ENCODE measurements at regions not wholly inside any gene's neighbourhood (a gene's known extent, or its start where the extent isn't known, plus 50 kb on each side); places are given as distances from the start of the nearest gene placed in this dataset.
A peak's percentile ranks its signal among the peaks of the same experiment; 100 is the strongest.

GRCh38 chr9:109922617-109923470 is 142.8 kb downstream of the PALM2AKAP2 start:
- no peak overlapping the region for H3K4me2 ChIP-seq
- no peak overlapping the region for H3K4me3 ChIP-seq
- H3K9ac ChIP-seq: no peak overlapping the region
- no peaks in the 10 kb centered on the region for H3K27me3 ChIP-seq
- no peaks in the 10 kb centered on the region for H3K9me3 ChIP-seq
- H4K20me1 ChIP-seq: no peaks in the 10 kb centered on the region
- H3K36me3 ChIP-seq: no peaks in the 10 kb centered on the region
- no peak for TF ChIP-seq Cebpa-rat (IDR thresholded peaks at IDR 0.05)
- H3K27ac ChIP-seq: no peak overlapping the region
- H3K4me1 ChIP-seq: peaks cover 33% of the 10 kb centered on the region

GRCh38 chr9:109923471-109923760 is 143.4 kb downstream of the PALM2AKAP2 start:
- TF ChIP-seq Cebpa-rat (IDR thresholded peaks at IDR 0.05): no peak
- H3K4me1 ChIP-seq: peaks cover 28% of the 10 kb centered on the region
- no peak overlapping the region for H3K9ac ChIP-seq
- no peak overlapping the region for H3K27ac ChIP-seq
- no peaks in the 10 kb centered on the region for H3K27me3 ChIP-seq
- H4K20me1 ChIP-seq: no peaks in the 10 kb centered on the region
- H3K36me3 ChIP-seq: no peaks in the 10 kb centered on the region
- no peaks in the 10 kb centered on the region for H3K9me3 ChIP-seq
- no peak overlapping the region for H3K4me3 ChIP-seq
- H3K4me2 ChIP-seq: no peak overlapping the region

- TF ChIP-seq Cebpa-rat (IDR thresholded peaks at IDR 0.05): no peak
- H3K9ac ChIP-seq: no peak overlapping the region
- H3K27ac ChIP-seq: no peak overlapping the region
- no peaks in the 10 kb centered on the region for H3K36me3 ChIP-seq
- H3K9me3 ChIP-seq: no peaks in the 10 kb centered on the region
- no peaks in the 10 kb centered on the region for H3K27me3 ChIP-seq
- H4K20me1 ChIP-seq: no peaks in the 10 kb centered on the region
- peaks cover 24% of the 10 kb centered on the region for H3K4me1 ChIP-seq
- H3K4me2 ChIP-seq: no peak overlapping the region
- H3K4me3 ChIP-seq: no peak overlapping the region
Observed at GRCh38 chr9:109923806-109924205, 143.8 kb downstream of the PALM2AKAP2 start.

DNA sequence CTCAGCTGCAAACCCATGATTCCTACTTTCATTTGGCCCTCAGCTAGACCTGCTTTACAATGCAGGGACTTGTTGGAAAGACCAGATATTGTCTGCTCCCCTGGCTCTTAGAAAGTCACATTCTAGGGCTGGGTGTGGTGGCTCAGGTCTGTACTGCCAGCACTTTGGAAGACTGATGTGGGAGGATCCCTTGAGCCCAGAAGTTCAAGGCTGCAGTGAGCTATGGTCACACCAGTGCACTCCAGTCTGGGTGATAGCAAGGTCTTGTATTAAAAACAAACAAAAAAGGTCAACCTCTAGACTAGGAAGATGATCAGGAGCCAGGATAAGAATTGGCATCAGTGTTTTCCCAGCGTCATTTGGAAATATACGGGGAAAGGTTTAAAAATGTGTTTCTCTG is 145.8 kb downstream of the PALM2AKAP2 start:
- Histone ChIP-seq H3K27me3 (no peaks in the 10 kb centered on the region), H3K36me3 (no peaks in the 10 kb centered on the region), H3K9me3 (no peaks in the 10 kb centered on the region), H3K27ac (no peak overlapping the region), H3K4me2 (no peak overlapping the region), H4K20me1 (no peaks in the 10 kb centered on the region), H3K4me1 (peaks cover 10% of the 10 kb centered on the region), H3K9ac (no peak overlapping the region), H3K4me3 (no peak overlapping the region)
- no peak for TF ChIP-seq Cebpa-rat (IDR thresholded peaks at IDR 0.05)

DNA sequence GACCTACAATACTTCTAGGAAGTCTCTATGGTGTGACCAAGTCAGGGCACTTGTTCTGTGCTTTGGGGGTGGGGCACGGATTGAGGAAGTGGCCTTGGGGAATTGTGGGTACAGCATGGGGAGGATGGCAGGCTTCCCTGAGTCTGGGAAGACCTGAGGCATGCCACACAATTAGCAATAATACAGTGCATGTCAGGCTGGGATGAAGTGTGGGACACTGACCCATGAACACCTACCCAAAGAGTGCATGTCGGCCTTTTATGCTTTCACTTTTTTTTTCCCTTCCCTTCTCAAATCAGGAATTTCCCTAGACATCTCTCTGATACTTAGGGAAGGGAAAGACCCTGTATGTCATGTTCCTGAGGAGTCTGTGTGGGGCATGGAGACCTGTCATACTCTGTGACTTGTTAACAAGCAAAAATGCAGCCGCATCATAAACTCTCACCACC is 146.4 kb downstream of the PALM2AKAP2 start:
- Histone ChIP-seq H3K9me3 (no peaks in the 10 kb centered on the region), H3K4me1 (peaks cover 10% of the 10 kb centered on the region), H3K27ac (no peak overlapping the region), H3K27me3 (no peaks in the 10 kb centered on the region), H3K9ac (no peak overlapping the region), H4K20me1 (no peaks in the 10 kb centered on the region), H3K4me2 (peak overlapping the region; percentile 45), H3K36me3 (no peaks in the 10 kb centered on the region), H3K4me3 (no peak overlapping the region)
- TF ChIP-seq Cebpa-rat (IDR thresholded peaks at IDR 0.05): no peak

DNA sequence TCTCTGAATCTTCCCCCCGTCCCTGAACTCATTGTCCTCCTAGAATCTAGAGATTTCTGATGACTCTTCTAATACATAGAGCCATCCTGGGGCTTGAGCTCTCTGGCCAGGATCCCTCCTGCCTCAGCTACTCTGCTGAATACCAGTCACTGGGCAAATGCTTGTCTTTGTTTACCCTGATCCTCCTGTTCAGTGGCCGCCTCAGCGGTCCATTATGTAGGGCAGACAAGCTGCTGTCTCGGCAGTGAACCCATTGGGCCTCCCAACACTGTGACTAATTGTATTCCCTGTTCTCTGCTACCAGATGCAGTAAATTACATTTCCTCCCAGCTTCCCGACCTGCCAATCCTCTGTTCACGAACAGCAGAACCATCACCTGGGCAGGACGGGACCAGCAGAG is 151.6 kb downstream of the PALM2AKAP2 start:
- H3K27ac ChIP-seq: no peak overlapping the region
- H3K36me3 ChIP-seq: no peaks in the 10 kb centered on the region
- no peaks in the 10 kb centered on the region for H3K9me3 ChIP-seq
- TF ChIP-seq Cebpa-rat (IDR thresholded peaks at IDR 0.05): no peak
- no peak overlapping the region for H3K4me2 ChIP-seq
- no peaks in the 10 kb centered on the region for H3K27me3 ChIP-seq
- peaks cover 5% of the 10 kb centered on the region for H3K4me1 ChIP-seq
- no peak overlapping the region for H3K4me3 ChIP-seq
- no peak overlapping the region for H3K9ac ChIP-seq
- no peaks in the 10 kb centered on the region for H4K20me1 ChIP-seq

DNA sequence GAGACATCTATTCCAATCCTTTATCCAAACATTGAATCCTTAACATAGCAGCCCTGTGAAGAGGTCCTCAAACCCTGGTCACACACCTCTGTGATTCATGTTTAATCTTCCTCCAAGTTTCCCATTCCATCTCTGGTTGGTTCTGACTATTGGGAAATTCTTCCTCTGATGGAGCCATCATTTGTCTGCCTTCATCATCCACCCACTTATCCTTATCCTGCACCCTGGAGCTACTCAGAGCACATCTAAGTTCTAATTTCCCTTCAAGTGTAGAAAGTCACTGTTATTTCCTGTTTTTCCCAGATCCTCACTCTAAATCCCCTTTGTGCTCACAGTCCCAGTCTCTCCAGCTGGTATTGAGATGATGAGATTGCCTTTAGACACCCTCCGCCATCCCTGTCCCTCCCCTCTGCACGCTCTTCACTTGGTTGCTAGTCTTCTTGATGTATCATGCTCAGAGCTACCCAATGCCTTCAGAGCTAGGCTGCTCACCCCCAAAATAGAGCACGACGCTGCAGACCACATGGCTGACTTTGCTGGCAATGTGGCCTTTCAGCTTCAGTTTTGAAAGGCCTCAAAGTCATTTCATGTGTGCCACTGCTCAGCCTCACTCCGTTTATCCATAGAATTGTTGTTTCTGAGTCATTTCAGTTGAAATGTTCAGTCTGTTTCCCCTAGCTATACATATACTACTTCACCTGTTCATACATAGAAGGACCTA is 154.3 kb downstream of the PALM2AKAP2 start:
- H3K36me3 ChIP-seq: no peaks in the 10 kb centered on the region
- H4K20me1 ChIP-seq: no peaks in the 10 kb centered on the region
- TF ChIP-seq Cebpa-rat (IDR thresholded peaks at IDR 0.05): no peak
- no peak overlapping the region for H3K9ac ChIP-seq
- no peaks in the 10 kb centered on the region for H3K9me3 ChIP-seq
- H3K4me2 ChIP-seq: no peak overlapping the region
- H3K4me1 ChIP-seq: peaks cover 4% of the 10 kb centered on the region; the same call in 1 of the 2 replicates
- H3K27me3 ChIP-seq: no peaks in the 10 kb centered on the region
- H3K4me3 ChIP-seq: no peak overlapping the region
- H3K27ac ChIP-seq: no peak overlapping the region

DNA sequence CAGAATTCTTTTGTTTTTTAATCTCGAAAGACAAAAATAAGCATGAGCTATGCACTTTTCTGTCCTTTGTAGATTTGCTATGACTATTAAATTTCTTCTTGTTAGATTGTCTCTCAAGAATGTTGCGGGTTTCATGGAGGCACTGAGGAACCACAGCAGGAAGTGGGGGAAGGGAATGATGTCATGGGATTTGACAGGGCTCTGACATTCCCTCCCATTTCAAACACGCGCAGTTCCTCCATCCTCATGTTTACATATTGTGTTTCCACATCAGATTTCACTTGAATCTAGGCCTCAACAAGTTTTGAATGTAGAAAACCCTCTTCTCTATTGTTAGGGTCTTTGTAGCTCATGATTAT is 154.8 kb downstream of the PALM2AKAP2 start:
- no peaks in the 10 kb centered on the region for H3K36me3 ChIP-seq
- H4K20me1 ChIP-seq: no peaks in the 10 kb centered on the region
- H3K4me3 ChIP-seq: no peak overlapping the region
- H3K9me3 ChIP-seq: no peaks in the 10 kb centered on the region
- no peak for TF ChIP-seq Cebpa-rat (IDR thresholded peaks at IDR 0.05)
- no peak overlapping the region for H3K9ac ChIP-seq
- H3K27ac ChIP-seq: no peak overlapping the region
- no peak overlapping the region for H3K4me2 ChIP-seq
- peaks cover 4% of the 10 kb centered on the region; the same call in 1 of the 2 replicates for H3K4me1 ChIP-seq
- no peaks in the 10 kb centered on the region for H3K27me3 ChIP-seq

GRCh38 chr9:109935406-109936087 is 155.5 kb downstream of the PALM2AKAP2 start:
- Histone ChIP-seq H3K4me3 (no peak overlapping the region), H3K4me1 (peaks cover 8% of the 10 kb centered on the region), H4K20me1 (no peaks in the 10 kb centered on the region), H3K9me3 (no peaks in the 10 kb centered on the region), H3K27me3 (no peaks in the 10 kb centered on the region), H3K4me2 (no peak overlapping the region), H3K9ac (no peak overlapping the region), H3K36me3 (no peaks in the 10 kb centered on the region), H3K27ac (no peak overlapping the region)
- no peak for TF ChIP-seq Cebpa-rat (IDR thresholded peaks at IDR 0.05)
